GM12891 (cell line): ENCODE measurements at regions not wholly inside any gene's neighbourhood (a gene's known extent, or its start where the extent isn't known, plus 50 kb on each side); places are given as distances from the start of the nearest gene placed in this dataset.

Experiments used
- PAX5 ChIP-seq: IDR thresholded peaks from 2 replicates; pipeline ENCODE4 v1.6.1; 2011; ENCODE audit warnings: low read length, moderate library complexity, mild to moderate bottlenecking; ENCODE audit not compliant: insufficient read depth, severe bottlenecking
- POLR2A ChIP-seq: IDR thresholded peaks from 2 replicates; pipeline ENCODE4 v1.6.1; 2011; ENCODE audit warnings: low read depth, low read length, control low read depth
- POLR2AphosphoS5 ChIP-seq: IDR thresholded peaks from 2 replicates; pipeline ENCODE4 v1.6.1; 2011; ENCODE audit warnings: low read depth, low read length, control low read depth
- POU2F2 ChIP-seq: IDR thresholded peaks from 2 replicates; pipeline ENCODE4 v1.6.1; 2011; ENCODE audit warnings: low read depth, mild to moderate bottlenecking, control low read depth, low read length, moderate library complexity
- SPI1 ChIP-seq: IDR thresholded peaks from 2 replicates; pipeline ENCODE4 v1.6.1; 2011; ENCODE audit warnings: low read depth, low read length, control low read depth
- TAF1 ChIP-seq: IDR thresholded peaks from 2 replicates; pipeline ENCODE4 v1.6.1; 2011; ENCODE audit warnings: low read depth, low read length, control low read depth

DNA sequence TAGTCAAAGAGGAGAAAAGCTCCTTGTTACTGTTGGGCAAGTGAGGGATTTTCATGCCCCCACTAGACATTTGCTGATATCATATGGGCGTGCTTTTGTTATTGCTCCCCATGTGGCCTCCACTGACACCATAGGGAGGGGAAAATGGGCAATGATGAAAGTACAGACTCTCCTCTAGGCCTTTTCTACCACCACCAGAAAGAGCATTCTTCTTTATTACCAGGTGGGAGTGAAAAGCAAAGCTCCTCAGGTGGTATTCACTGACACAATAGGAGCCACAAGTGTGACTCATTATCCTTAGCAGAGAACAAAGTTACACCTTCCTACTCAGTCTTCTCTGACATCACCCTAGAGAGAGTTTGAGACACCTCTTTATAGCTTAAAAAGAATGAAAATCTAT lies 667.1 kb downstream of the LTN1 start:
- TF ChIP-seq POLR2AphosphoS5 (no peak), TAF1 (no peak), POLR2A (no peak), PAX5 (no peak), SPI1 (no peak), POU2F2 (no peak)
